ENCODE measurements at regions not wholly inside any gene's neighbourhood (a gene's known extent, or its start where the extent isn't known, plus 50 kb on each side); places are given as distances from the start of the nearest gene placed in this dataset.

DNA sequence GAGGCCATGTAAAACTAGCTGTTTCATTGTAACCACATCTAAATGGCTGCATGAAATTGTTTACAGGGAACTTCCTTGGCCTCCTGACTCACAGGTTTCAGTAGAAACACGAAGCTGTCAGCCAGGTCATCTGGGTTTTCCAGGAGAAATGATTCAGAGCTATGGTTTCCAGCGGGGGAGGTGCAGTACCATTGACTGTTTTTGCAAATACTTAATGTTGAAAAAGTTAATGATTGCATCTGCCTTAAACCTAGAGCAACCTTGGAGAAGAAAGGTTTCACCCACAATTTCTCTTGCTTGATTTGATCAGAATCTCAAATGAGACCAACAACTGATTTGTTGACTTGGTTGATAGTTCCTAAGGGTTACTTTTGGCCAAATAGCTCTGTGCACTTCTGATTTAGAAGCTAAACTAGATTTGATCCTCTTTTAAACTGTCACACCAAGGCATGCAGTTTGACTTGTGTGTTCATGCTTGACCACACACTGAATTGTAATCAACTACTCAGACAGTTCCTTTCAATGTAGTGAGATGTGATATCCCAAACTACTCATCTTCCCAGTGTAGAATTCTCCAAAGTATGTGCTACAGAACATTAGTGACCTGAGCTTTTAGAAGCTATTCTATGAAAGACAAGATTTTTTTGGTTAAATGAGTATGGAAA is 193.5 kb upstream of the CHST9 start:
- H3K4me3 ChIP-seq (ENCODE audit: low read depth, low read length): no peak overlapping the region
- peak; percentile 8 for DNase-seq
- H3K27me3 ChIP-seq (replicated peaks): no peaks in the 10 kb centered on the region
- TF ChIP-seq, protein P1, sequence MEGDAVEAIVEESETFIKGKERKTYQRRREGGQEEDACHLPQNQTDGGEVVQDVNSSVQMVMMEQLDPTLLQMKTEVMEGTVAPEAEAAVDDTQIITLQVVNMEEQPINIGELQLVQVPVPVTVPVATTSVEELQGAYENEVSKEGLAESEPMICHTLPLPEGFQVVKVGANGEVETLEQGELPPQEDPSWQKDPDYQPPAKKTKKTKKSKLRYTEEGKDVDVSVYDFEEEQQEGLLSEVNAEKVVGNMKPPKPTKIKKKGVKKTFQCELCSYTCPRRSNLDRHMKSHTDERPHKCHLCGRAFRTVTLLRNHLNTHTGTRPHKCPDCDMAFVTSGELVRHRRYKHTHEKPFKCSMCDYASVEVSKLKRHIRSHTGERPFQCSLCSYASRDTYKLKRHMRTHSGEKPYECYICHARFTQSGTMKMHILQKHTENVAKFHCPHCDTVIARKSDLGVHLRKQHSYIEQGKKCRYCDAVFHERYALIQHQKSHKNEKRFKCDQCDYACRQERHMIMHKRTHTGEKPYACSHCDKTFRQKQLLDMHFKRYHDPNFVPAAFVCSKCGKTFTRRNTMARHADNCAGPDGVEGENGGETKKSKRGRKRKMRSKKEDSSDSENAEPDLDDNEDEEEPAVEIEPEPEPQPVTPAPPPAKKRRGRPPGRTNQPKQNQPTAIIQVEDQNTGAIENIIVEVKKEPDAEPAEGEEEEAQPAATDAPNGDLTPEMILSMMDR (IDR thresholded peaks at IDR 0.05; ENCODE audit: low read depth, low read length, missing control alignments): no peak
- in situ Hi-C loops (cut with HindIII; ENCODE audit: low pct_ligation_motif_present, low sequenced_read_pairs): no loop called here
- H3K27ac ChIP-seq: no peak overlapping the region
- H3K36me3 ChIP-seq (replicated peaks): no peaks in the 10 kb centered on the region

DNA sequence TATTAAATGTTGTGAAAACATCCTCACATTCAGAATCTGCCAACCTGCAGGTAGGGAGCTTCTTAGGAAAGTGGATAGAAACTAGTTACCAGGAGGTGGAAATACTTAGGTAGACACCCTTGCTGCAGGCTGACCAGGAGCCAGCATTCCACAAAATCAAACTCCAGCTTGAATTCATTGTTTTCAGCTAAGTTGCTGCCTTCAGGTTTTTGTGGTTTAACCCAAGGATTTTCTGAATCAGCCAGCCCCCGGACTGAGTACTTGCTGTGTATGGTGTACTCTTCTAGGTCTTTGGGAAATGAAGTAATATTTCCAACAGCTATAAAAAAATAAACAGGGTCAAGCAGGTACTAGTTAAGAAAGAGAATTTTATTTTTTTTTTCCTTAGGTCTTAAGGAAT is 192.1 kb upstream of the CHST9 start:
- no peak for DNase-seq
- no peaks in the 10 kb centered on the region for H3K36me3 ChIP-seq (replicated peaks)
- TF ChIP-seq, protein P1 (IDR thresholded peaks at IDR 0.05; ENCODE audit: low read depth, low read length, missing control alignments): no peak
- in situ Hi-C loops (cut with HindIII; ENCODE audit: low pct_ligation_motif_present, low sequenced_read_pairs): no loop called here
- no peak overlapping the region for H3K27ac ChIP-seq
- H3K4me3 ChIP-seq (ENCODE audit: low read depth, low read length): no peak overlapping the region
- H3K27me3 ChIP-seq (replicated peaks): no peaks in the 10 kb centered on the region

DNA sequence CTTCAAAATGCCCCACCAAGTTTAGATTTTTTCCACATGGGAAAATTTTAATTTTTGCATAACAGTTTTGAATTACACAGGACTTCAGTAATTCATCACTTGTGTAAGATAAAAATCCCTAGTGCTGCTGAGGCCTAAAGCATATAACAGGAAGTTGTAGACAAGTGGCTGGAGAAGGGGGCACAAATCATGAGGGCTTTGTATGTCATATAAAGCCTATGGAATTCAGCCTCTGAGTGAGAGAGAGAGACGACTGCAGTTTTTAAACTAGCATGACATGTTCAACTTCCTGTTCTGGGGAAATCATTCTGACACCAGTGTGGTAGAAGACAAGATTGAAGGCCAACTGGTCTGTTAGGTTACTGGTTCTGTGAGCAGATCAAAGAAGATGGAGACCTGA is 187.3 kb upstream of the CHST9 start:
- no peak overlapping the region for H3K27ac ChIP-seq
- no peak overlapping the region for H3K4me3 ChIP-seq (ENCODE audit: low read depth, low read length)
- in situ Hi-C loops (cut with HindIII; ENCODE audit: low pct_ligation_motif_present, low sequenced_read_pairs): no loop called here
- TF ChIP-seq, protein P1 (IDR thresholded peaks at IDR 0.05; ENCODE audit: low read depth, low read length, missing control alignments): no peak
- H3K36me3 ChIP-seq (replicated peaks): no peaks in the 10 kb centered on the region
- no peak for DNase-seq
- H3K27me3 ChIP-seq (replicated peaks): no peaks in the 10 kb centered on the region

DNA sequence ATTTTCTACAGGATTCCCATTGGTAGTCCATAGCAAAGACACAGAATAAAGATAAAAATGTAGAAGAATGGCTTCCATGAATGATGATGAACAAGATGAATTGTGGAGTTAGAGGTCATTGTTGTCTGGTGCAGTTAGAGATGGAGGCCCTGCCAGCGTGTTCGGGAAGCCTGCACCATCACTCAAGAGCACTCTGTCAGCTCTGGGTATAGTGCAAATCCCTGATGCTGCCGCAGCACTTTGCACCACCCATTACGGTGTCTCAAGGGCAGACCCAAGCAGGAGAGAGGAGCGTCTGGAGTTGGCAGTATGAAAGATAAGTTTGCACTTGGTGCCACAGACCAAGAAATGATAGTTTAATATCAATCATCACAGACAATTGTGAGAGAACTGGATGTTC is 181.6 kb upstream of the CHST9 start:
- H3K27ac ChIP-seq: no peak overlapping the region
- no peaks in the 10 kb centered on the region for H3K36me3 ChIP-seq (replicated peaks)
- in situ Hi-C loops (cut with HindIII; ENCODE audit: low pct_ligation_motif_present, low sequenced_read_pairs): no loop called here
- no peaks in the 10 kb centered on the region for H3K27me3 ChIP-seq (replicated peaks)
- TF ChIP-seq, protein P1 (IDR thresholded peaks at IDR 0.05; ENCODE audit: low read depth, low read length, missing control alignments): no peak
- H3K4me3 ChIP-seq (ENCODE audit: low read depth, low read length): no peak overlapping the region
- DNase-seq: no peak

DNA sequence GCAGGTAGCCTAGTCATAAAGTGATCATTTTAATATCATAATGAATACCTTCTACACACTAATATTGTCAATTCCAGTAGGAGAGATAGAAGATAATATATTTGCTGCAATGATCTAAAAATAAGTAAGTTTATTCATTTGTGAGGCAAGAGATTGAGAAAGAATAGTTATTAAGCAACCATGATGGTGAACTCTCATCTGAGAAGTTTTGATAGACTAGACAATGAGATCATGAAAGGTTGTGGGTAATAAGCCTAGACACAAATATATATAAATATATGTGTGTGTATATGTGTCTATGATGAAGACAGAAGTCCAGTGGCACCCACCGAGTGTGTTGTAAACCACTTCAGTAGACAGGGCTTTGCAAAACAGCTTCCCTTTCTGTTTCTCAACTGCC is 181.0 kb upstream of the CHST9 start:
- Histone ChIP-seq H3K36me3 (replicated peaks) (no peaks in the 10 kb centered on the region), H3K4me3 (ENCODE audit: low read depth, low read length) (no peak overlapping the region), H3K27ac (no peak overlapping the region), H3K27me3 (replicated peaks) (no peaks in the 10 kb centered on the region)
- TF ChIP-seq, protein P1 (IDR thresholded peaks at IDR 0.05; ENCODE audit: low read depth, low read length, missing control alignments): no peak
- in situ Hi-C loops (cut with HindIII; ENCODE audit: low pct_ligation_motif_present, low sequenced_read_pairs): no loop called here
- no peak for DNase-seq

DNA sequence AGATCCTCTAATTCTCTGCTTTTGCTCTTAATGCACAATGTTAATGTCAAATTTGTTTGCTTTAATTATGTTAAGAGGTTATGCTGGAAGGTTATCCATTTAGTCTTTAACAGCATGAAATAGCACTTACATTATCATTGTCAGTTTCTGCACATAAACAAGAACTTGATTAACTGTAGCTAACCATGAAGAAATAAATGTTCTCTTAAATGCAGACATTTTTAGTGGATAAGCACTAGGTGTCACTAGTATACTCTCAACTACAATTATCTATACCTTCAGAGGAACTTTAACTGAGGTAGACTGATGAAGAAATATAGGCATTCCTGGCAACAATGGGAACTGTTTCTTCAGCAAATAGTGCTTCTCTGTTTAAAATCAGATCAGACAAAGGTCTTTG is 178.8 kb upstream of the CHST9 start:
- DNase-seq: no peak
- no peak overlapping the region for H3K4me3 ChIP-seq (ENCODE audit: low read depth, low read length)
- H3K27ac ChIP-seq: no peak overlapping the region
- TF ChIP-seq, protein P1 (IDR thresholded peaks at IDR 0.05; ENCODE audit: low read depth, low read length, missing control alignments): no peak
- no peaks in the 10 kb centered on the region for H3K27me3 ChIP-seq (replicated peaks)
- in situ Hi-C loops (cut with HindIII; ENCODE audit: low pct_ligation_motif_present, low sequenced_read_pairs): no loop called here
- no peaks in the 10 kb centered on the region for H3K36me3 ChIP-seq (replicated peaks)

Data from brain microvascular endothelial cell (primary cell).